ENCODE measurements at regions not wholly inside any gene's neighbourhood (a gene's known extent, or its start where the extent isn't known, plus 50 kb on each side); places are given as distances from the start of the nearest gene placed in this dataset.

DNA sequence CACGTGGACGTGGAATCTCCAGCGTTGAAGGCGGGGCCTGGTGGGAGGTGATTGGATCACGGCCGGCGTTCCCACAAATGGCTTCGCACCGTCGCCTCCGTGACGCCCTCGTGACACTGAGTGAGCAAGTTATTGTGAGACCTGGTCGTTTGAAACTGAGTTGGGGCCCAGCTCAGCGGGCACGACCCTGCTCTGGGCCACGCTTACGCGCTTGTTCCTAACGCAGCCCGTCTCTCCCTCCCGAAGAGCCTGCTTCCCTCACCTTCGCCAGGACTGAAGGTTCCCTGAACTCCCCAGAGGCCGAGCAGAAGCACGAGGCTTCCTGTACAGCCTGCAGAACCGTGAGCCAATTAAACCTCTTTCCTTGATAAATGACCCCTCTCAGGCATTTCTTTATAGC, 121.8 kb downstream of the RTP5 start:
- H3K27me3 ChIP-seq (ENCODE audit: control insufficient read depth, insufficient read depth, low read length) = no peaks in the 10 kb centered on the region
- no peaks in the 10 kb centered on the region for H3K36me3 ChIP-seq (ENCODE audit: control insufficient read depth, insufficient read depth, low read length)
- DNase-seq = no peak
- WGBS (ENCODE audit: insufficient coverage) = 85% methylated on average over 23 of the region's 26 CpGs
- peaks cover 5% of the 10 kb centered on the region for H3K9me3 ChIP-seq (replicated peaks; ENCODE audit: control insufficient read depth, low read depth, low read length)
- no peak overlapping the region for H3K4me3 ChIP-seq (ENCODE audit: low read length)
- H3K4me1 ChIP-seq (ENCODE audit: control insufficient read depth, insufficient read depth, low read length) = peaks cover under 1% of the 10 kb centered on the region
- no peak overlapping the region for H3K27ac ChIP-seq (ENCODE audit: low read length)

DNA sequence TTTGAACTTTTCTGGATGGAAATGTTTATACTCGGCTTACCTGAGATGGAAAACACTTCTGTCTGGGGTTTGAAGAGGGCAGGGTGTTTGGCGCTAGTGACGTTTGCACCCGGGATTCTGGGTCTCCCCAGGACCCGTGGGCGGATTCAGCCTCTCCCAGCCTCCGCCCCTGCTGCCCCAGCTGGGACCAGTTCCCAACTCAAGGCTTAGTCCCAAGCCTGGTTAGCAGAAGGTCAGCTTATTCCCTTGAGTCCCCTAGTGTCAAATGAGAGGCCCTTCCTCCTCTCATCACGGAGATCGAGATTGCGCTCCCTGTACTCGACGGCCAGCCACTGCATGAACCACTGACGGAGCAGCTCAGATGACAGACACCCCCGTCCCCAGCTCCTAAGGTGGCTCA, 123.2 kb downstream of the RTP5 start:
- H3K27ac ChIP-seq (ENCODE audit: low read length) = no peak overlapping the region
- no peaks in the 10 kb centered on the region for H3K4me1 ChIP-seq (ENCODE audit: control insufficient read depth, insufficient read depth, low read length)
- no peaks in the 10 kb centered on the region for H3K9me3 ChIP-seq (replicated peaks; ENCODE audit: control insufficient read depth, low read depth, low read length)
- DNase-seq = no peak
- H3K4me3 ChIP-seq (ENCODE audit: low read length) = no peak overlapping the region
- no peaks in the 10 kb centered on the region for H3K27me3 ChIP-seq (ENCODE audit: control insufficient read depth, insufficient read depth, low read length)
- no peaks in the 10 kb centered on the region for H3K36me3 ChIP-seq (ENCODE audit: control insufficient read depth, insufficient read depth, low read length)
- 74% methylated on average over 12 of the region's 14 CpGs for WGBS (ENCODE audit: insufficient coverage)

DNA sequence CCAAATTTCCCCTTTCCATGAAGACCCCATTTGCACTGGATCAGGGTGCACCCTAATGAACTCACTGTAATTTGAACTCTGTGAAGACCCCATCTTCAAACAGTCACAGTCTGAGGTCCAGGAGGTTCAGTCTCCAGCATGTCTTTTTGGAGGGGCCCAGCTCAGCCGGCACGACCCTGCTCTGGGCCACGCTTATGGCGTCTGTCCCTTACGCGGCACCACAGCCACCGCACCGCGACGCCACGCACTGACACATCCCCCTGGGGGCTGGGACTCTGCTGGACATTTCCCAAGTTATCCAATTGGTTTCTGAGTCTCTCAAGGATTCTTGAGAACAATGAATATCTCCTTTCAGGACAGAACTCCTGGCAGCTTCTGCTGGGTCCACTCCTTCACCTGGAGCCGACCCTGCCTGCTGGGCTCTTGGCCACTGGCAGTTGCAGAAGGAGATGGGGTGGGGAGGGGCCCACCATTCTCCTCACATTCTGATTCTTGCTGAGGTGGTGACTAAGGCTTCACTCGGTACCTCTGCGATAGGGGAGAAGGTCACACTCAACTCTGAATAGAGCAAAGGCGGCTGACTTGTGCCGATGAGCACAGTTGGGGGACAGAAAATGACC, 124.0 kb downstream of the RTP5 start:
- no peak for DNase-seq
- Histone ChIP-seq H3K27me3 (ENCODE audit: control insufficient read depth, insufficient read depth, low read length) (no peaks in the 10 kb centered on the region), H3K4me3 (ENCODE audit: low read length) (no peak overlapping the region), H3K9me3 (replicated peaks; ENCODE audit: control insufficient read depth, low read depth, low read length) (no peaks in the 10 kb centered on the region), H3K4me1 (ENCODE audit: control insufficient read depth, insufficient read depth, low read length) (no peaks in the 10 kb centered on the region), H3K27ac (ENCODE audit: low read length) (no peak overlapping the region), H3K36me3 (ENCODE audit: control insufficient read depth, insufficient read depth, low read length) (no peaks in the 10 kb centered on the region)
- 97% methylated on average over 15 of the region's 16 CpGs for WGBS (ENCODE audit: insufficient coverage)

DNA sequence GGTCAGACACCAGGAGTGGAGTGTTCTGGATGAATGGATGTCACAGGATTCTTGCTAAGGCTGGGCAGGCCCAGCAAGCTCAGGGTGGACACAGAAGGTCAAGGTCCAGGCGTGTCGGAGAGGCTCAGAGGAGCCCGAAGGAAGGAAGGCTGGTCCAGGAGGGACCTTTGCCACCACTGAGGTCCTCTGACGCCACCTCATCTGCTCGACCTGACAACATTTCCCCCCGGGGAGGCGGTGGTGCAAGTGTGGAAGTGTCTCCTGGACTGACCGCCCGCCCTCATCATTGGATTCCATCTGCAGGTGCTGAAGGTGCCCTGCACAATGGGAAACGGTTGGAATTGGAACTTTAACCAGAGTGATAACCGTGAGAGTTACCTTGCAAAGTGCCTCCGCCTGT, 124.6 kb downstream of the RTP5 start:
- Histone ChIP-seq H3K36me3 (ENCODE audit: control insufficient read depth, insufficient read depth, low read length) (no peaks in the 10 kb centered on the region), H3K4me3 (ENCODE audit: low read length) (no peak overlapping the region), H3K27me3 (ENCODE audit: control insufficient read depth, insufficient read depth, low read length) (no peaks in the 10 kb centered on the region), H3K9me3 (replicated peaks; ENCODE audit: control insufficient read depth, low read depth, low read length) (no peaks in the 10 kb centered on the region), H3K27ac (ENCODE audit: low read length) (no peak overlapping the region), H3K4me1 (ENCODE audit: control insufficient read depth, insufficient read depth, low read length) (no peaks in the 10 kb centered on the region)
- DNase-seq = no peak
- WGBS (ENCODE audit: insufficient coverage) = 89% methylated on average over 12 of the region's 12 CpGs

DNA sequence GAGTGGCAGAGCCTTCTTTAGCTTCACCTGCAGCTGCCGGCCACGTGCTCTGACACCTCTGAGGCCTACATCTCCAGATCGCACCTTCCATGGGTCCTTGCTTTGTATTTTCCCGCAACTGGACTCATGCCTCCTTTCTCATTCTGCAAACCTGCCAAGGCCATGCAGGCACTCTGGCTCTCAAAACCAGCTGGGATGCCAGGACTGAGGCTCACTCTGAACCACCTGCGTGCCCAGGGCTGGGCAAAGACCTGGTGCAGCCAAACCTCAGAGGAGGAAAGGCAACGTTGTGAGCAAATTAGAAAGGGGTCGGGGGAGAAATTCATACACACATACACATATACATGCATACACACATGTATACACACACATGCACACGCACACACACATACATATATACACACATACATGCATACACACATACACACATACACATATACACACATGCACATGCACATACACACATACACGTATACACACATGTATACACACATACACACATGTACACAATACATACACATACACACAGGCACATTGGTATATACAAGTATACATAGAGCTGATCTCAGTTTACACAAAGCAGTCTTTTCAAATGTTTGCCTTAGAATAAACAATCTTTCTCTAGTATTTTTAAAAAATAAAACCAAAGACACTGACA, 125.2 kb downstream of the RTP5 start:
- H3K27ac ChIP-seq (ENCODE audit: low read length) = no peak overlapping the region
- H3K9me3 ChIP-seq (replicated peaks; ENCODE audit: control insufficient read depth, low read depth, low read length) = no peaks in the 10 kb centered on the region
- no peaks in the 10 kb centered on the region for H3K36me3 ChIP-seq (ENCODE audit: control insufficient read depth, insufficient read depth, low read length)
- DNase-seq = no peak
- no peaks in the 10 kb centered on the region for H3K4me1 ChIP-seq (ENCODE audit: control insufficient read depth, insufficient read depth, low read length)
- no peak overlapping the region for H3K4me3 ChIP-seq (ENCODE audit: low read length)
- H3K27me3 ChIP-seq (ENCODE audit: control insufficient read depth, insufficient read depth, low read length) = no peaks in the 10 kb centered on the region
- WGBS (ENCODE audit: insufficient coverage) = 92% methylated on average over 6 of the region's 9 CpGs

DNA sequence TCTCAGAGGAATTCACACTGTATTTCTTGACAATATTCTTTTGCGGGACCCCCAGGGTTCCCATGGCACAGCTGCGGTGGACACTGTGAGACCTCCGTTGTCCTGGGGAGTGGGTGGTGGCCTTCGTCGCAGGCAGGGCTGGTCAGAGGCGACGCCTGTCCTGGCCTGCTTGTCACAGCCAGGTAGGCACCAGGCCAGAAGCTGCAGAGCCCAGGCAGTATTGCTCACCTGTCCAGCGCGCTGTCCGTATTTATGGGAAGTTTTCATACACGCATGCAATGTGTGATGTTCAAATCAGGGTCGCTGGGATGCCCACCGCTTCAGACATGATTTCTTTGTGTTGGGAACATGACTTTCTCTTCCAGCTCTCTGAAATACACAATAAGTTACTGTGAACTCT, 126.6 kb downstream of the RTP5 start:
- no peaks in the 10 kb centered on the region for H3K27me3 ChIP-seq (ENCODE audit: control insufficient read depth, insufficient read depth, low read length)
- no peaks in the 10 kb centered on the region for H3K4me1 ChIP-seq (ENCODE audit: control insufficient read depth, insufficient read depth, low read length)
- no peaks in the 10 kb centered on the region for H3K36me3 ChIP-seq (ENCODE audit: control insufficient read depth, insufficient read depth, low read length)
- no peak overlapping the region for H3K27ac ChIP-seq (ENCODE audit: low read length)
- WGBS (ENCODE audit: insufficient coverage) = 92% methylated on average over 9 of the region's 13 CpGs
- no peak for DNase-seq
- no peak overlapping the region for H3K4me3 ChIP-seq (ENCODE audit: low read length)
- no peaks in the 10 kb centered on the region for H3K9me3 ChIP-seq (replicated peaks; ENCODE audit: control insufficient read depth, low read depth, low read length)

DNA sequence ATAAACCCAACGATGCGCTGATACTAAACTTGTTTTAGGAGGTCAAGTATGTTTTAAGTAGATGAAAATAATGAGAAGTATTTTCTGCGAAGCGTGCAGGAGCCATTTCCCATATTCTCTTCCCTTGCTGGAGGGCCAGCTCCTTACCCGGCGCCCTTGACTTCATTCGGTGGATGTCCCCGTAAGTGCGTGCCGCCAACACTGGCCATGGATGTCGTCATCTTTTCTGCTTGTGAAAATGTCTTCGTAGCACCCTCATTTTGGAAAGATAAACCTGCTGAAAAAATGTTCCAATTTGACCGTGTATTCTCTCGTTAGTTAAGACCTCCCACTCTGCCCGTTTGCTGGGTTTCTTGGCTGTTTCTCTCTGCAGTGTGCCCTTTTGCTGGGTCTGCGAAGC, 127.5 kb downstream of the RTP5 start:
- Histone ChIP-seq H3K4me1 (ENCODE audit: control insufficient read depth, insufficient read depth, low read length) (no peaks in the 10 kb centered on the region), H3K9me3 (replicated peaks; ENCODE audit: control insufficient read depth, low read depth, low read length) (no peaks in the 10 kb centered on the region), H3K36me3 (ENCODE audit: control insufficient read depth, insufficient read depth, low read length) (no peaks in the 10 kb centered on the region), H3K27ac (ENCODE audit: low read length) (no peak overlapping the region), H3K27me3 (ENCODE audit: control insufficient read depth, insufficient read depth, low read length) (no peaks in the 10 kb centered on the region), H3K4me3 (ENCODE audit: low read length) (no peak overlapping the region)
- DNase-seq = no peak
- 90% methylated on average over 13 of the region's 16 CpGs for WGBS (ENCODE audit: insufficient coverage)

DNA sequence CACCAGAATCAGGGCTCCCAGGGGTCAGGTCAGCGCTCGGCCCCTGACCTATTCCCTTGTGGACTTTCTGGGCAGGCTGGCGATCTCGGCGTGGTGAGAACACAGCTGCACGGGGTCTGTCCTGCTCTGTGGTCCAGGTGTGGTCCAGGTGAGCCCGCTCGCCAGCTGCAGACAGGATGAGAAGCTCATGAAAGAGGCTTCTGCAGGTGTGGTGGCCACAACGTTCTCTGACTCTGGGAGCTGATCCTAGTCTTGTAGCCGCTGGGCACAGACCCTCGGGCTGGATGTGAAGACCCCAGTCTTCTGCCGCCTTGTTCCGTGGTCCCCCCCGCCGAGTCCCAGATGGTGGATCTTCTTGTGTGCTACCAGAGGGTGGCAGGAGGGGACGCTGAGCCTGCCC, 129.7 kb downstream of the RTP5 start:
- H3K9me3 ChIP-seq (replicated peaks; ENCODE audit: control insufficient read depth, low read depth, low read length) = no peaks in the 10 kb centered on the region
- no peaks in the 10 kb centered on the region for H3K36me3 ChIP-seq (ENCODE audit: control insufficient read depth, insufficient read depth, low read length)
- H3K4me1 ChIP-seq (ENCODE audit: control insufficient read depth, insufficient read depth, low read length) = no peaks in the 10 kb centered on the region
- H3K4me3 ChIP-seq (ENCODE audit: low read length) = no peak overlapping the region
- H3K27me3 ChIP-seq (ENCODE audit: control insufficient read depth, insufficient read depth, low read length) = peaks cover 2% of the 10 kb centered on the region
- no peak for DNase-seq
- no peak overlapping the region for H3K27ac ChIP-seq (ENCODE audit: low read length)
- WGBS (ENCODE audit: insufficient coverage) = 79% methylated on average over 15 of the region's 16 CpGs

DNA sequence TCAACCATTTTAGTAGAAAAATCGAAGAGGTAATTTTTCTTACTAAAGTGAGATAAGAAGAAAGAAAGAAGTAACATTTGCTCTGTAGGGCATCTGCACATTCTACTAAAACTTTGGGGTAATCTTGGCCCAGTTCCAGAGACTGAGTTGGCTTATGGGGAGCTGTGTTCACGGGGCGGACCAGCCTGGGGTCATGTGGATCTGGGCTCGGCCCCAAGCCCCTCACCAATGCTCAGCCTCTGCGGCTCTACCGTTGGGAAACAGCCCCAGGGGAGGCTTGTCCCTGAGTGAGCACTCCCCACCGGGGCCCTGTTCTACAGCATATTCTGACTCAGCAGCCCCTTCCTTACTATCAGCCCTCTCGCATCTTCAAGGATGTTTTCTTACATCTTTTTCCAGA, 132.3 kb downstream of the RTP5 start:
- no peak for DNase-seq
- WGBS (ENCODE audit: insufficient coverage) = 78% methylated on average over 5 of the region's 8 CpGs
- H3K4me3 ChIP-seq (ENCODE audit: low read length) = no peak overlapping the region
- H3K9me3 ChIP-seq (replicated peaks; ENCODE audit: control insufficient read depth, low read depth, low read length) = no peaks in the 10 kb centered on the region
- H3K4me1 ChIP-seq (ENCODE audit: control insufficient read depth, insufficient read depth, low read length) = no peaks in the 10 kb centered on the region
- no peak overlapping the region for H3K27ac ChIP-seq (ENCODE audit: low read length)
- H3K36me3 ChIP-seq (ENCODE audit: control insufficient read depth, insufficient read depth, low read length) = no peaks in the 10 kb centered on the region
- peaks cover 2% of the 10 kb centered on the region for H3K27me3 ChIP-seq (ENCODE audit: control insufficient read depth, insufficient read depth, low read length)

DNA sequence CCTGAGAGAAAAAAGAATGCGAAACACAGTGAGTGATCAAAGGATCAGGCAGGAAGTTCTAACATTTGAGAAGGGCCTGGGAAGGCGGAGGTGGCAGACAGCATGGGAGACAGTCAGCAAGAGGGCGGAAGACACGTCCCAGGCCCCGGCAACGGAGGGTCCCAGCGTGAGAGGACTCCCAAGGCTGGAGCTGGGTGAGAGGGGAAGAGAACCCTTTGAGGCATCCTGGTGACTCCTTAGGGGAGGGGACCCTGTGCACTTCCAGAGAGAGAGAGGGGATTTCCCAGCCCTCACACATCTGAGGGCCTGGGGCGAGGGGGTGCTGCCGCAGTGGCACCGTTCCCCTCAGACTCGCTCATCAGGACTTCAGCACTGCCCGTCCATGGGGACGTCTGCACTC, 133.4 kb downstream of the RTP5 start:
- no peak for DNase-seq
- Histone ChIP-seq H3K36me3 (ENCODE audit: control insufficient read depth, insufficient read depth, low read length) (no peaks in the 10 kb centered on the region), H3K4me1 (ENCODE audit: control insufficient read depth, insufficient read depth, low read length) (no peaks in the 10 kb centered on the region), H3K4me3 (ENCODE audit: low read length) (no peak overlapping the region), H3K9me3 (replicated peaks; ENCODE audit: control insufficient read depth, low read depth, low read length) (no peaks in the 10 kb centered on the region), H3K27ac (ENCODE audit: low read length) (no peak overlapping the region), H3K27me3 (ENCODE audit: control insufficient read depth, insufficient read depth, low read length) (peaks cover 2% of the 10 kb centered on the region)
- WGBS (ENCODE audit: insufficient coverage) = 85% methylated on average over 8 of the region's 13 CpGs
